NCI-H187 treated with DMSO at 0.1 percent for 48 hours (cell line): ENCODE measurements at regions not wholly inside any gene's neighbourhood (a gene's known extent, or its start where the extent isn't known, plus 50 kb on each side); places are given as distances from the start of the nearest gene placed in this dataset.
A peak's percentile ranks its signal among the peaks of the same experiment; 100 is the strongest.
"Not testable (repeated sequence)": the region's sequence is repeated elsewhere in the genome, so short reads cannot be mapped to it uniquely, and the experiment has no call there.

Experiments
- DNase-seq: peaks from one replicate; lab custom pipeline; 2025; lab: John Stamatoyannopoulos, UW

DNA sequence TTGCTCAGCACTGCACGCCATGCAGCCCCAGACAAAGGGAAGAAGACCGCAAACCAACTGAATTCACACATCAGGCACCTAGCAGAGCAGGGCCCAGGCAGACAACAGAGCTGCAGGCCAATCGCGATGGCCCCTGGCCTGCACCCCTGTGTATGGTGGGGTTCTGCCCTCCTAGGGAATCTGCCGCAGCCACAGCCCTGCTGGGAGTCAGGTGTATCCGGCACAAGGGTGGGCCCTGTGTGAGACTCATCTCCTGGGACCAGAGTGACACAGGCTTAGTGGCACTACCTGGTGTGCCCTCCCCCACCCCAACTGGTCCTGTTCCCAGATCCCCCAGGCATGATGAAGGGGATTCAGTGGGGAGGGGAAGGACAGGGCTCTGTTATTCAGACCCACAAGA, 122.8 kb downstream of the ATPSCKMT start:
- DNase-seq = no peak

DNA sequence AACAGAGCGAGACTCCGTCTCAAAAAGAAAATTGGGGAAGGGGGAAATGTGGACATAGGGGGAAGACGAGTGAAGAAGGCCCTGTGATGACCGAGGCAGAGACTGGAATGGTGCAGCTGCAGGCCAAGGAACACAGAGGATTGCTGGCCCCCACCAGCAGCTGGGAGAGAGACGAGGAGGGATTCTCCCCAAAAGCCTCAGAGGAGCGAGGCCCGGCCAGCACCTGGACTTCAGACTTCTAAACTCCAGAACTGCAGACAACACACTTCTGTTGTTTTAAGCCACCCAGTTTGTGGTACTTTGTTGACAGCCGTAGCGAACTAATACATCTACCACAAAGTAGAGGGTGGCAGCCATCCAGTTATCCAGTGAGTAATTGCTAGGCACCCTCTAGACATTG, 124.6 kb downstream of the ATPSCKMT start:
- DNase-seq = no peak

DNA sequence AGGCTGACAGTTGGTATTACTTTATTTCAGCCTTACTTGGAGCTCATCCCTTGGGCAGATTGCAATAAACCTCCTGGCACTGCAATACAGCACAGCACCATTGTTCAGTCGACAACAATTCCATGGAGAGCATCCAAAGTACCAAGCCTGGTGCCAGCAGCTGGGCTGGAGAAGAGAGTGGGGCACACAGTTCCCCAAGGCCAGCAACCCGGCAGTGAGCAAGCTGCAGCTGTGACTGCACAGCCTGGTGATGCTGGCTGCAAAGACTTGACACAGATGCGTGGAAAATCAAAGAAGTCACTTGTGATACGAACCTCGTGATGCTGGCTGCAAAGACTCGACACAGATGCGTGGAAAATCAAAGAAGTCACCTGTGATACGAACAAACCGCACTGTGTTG, 125.4 kb downstream of the ATPSCKMT start:
- no peak for DNase-seq

DNA sequence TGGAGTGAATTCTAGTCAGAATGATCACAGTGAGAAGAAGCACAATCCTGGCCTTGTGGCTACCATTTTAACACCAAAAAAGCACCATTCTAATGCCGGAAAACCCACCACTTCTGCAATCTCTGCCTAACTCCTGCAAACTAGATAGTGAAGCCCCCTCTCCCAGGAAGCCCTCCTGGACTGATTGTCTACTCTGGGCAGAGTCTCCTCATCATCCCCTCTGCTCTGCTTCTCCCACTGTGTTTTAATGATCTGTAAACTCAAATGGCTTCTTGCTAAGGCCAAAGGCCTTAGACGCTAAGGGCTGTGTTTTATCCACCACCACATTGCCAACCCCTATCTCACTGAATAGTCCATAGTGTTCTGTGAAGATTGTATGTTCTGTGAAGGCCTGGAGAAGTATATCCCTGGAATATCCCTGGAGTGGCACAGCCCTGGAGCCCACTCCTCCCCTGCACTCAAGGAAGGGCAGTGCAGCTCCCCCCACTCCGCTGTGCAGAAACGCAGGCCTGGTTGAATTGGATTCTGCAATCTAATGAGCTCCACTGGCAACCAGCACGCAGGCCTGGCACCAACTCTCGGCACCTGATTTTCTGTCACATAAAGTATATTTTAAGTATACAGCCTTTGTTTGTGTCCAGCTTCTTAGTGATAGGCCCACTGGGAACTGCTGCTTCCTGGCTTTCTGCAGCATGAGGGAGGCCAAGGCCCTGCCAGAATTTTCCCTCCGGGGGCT, 126.3 kb downstream of the ATPSCKMT start:
- no peak for DNase-seq

DNA sequence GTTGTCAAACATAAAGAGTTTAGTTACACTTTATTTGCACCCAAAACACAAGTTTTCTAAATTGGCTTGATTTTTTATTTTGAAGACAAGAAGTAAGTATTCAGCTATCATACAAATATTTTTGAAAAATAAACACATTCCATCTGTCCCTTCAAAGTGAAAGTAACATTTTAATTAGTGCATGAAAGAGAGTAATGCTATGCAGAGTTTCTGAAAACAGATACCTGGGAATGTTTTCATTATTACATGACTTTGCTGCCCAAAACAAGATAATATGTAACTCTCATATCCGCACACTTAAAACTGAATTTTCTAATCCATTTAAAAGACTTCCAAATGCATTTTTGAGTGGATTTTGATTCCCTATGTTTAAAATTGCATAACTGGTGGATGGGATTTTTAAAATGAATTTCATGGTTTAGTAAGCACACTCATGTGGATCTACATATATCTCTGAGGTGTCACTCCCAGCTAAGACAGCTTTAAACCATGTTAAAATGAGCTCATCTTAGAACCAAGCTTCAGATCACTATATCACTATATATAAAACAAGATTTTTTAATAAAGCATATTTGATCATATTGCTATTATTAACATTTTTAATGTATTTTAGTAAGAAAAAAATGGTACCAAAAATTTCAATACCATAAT, 127.5 kb downstream of the ATPSCKMT start:
- no peak for DNase-seq

DNA sequence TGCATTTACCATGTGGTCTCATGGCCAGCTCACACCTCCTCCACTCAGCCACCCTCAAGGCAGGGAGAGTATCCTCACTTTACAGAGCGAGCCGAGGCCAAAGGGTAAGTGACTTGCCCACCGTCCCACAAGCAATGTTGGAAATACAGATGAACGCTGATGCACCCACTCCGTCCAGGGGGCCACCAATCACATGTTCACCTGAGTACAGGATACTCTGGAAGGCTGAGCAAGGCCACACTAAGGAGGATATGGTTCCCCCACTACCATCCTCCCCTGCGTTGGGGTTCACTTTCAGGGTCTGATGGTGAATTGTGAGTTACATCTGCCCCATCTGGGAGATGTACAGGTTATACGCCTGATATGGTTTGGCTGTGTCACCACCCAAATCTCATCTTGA, 128.8 kb downstream of the ATPSCKMT start:
- DNase-seq = no peak

DNA sequence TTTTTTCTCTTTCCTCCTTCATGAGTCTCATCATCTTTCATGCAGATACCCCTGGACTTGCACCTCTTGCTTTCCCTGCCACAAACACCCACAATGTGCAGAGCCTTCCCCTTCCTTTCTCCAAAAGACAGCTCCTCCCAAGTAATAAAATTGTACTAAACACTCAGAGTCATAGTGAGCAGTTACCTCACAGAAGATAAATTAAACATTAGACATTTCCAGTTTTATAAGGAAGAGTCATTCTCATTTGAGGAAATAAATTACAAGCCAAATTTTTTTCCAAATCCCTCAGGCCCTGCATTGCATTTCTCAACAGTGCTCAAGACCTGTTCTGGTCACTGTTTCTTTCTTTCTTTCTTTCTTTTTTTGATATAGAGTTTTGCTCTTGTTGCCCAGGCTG, 131.5 kb downstream of the ATPSCKMT start:
- DNase-seq = no peak

DNA sequence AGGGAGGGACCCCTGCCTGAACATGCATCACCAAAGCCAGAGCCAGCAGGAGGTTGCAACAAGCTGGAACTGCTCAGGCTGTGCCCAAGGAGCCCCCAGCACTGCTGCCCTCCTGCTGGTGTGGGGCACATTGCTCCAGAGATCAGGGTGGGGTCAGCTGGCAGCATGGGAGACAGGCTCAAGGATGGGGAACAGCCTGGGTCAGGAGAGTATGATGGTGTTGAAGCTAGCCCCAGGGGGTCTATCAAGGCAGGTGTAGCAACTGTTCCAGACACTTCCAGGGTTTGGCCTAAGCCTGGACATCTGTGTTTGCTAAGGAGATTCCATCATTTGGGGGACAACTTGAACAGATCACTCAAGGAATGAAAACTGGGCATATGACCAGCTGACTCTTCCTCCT, 133.1 kb downstream of the ATPSCKMT start:
- DNase-seq = no peak

DNA sequence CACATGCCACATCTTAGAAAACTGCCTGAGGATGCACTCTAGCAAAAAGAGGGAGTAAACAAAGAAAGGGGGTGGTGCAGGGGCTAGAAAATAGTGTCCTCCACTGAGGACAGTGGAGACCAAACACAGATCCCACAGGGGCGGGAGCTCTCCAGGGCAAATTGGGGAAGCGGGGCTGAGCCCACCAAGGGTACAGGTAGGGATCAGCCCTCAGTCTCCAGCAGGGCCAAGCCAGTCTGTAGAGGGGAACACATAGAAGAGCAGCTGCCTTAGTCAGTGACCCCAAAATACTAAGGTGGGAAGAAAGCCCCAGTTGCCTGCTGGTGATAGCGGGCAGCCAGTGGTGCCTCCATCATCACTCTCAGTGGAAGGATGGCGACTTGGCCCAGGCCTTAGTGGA, 134.0 kb downstream of the ATPSCKMT start:
- no peak for DNase-seq

DNA sequence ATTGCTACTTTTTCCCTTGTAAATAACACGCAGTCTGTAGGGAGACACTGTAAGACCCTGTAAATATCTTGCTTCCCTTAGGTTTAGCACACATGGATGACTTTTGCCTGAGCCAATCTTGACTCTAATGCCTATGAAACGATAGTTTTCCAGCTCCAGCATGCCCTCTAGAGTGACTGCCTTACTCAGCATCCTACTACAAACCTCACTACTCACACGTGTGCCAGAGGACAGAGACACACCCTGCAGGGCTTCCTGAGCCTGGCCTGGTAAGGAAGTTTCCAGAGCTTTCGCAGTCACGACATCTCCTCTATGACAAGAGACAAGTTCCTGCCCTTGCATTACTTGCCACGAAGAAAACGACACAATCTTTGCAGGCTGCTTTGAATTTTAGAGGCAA, 138.1 kb downstream of the ATPSCKMT start:
- DNase-seq = no peak

DNA sequence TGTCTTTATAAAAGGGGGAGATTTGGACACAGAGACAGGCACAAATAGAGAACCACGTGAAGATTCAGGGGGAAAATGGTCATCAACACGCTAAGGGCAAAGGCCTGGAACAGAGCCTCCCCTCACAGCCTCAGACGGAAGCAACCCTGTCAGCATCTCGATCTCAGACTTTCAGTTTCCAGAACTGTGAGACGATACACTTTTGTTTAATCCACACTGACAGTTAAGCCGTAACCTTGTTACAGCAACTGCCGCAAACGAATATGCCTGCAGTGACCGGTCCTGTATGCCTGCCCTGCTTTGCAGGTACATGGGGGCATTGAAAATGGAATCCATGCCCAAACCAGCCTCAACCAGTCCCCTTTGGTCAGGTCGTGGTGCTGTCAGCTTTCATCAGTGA, 139.5 kb downstream of the ATPSCKMT start:
- DNase-seq = no peak

DNA sequence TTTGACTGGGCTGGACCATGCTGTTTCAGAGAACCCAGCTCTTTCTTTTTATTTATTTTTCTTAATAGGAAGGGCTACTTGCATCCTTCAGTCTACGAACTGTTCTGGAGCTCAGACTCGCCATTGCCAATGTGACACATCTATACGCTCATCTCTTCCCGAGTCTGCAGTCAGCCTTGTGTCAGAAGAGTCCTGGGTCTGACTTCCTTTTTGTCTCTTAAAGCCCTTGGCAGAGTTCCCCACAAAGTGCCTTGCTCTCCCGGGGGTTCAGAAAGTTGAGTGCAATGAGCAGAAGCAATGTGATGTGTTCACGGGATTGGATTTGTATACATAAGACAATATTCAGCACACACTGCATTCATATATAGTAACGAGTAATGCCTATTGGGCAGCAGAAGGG, 140.4 kb downstream of the ATPSCKMT start:
- DNase-seq = no peak

DNA sequence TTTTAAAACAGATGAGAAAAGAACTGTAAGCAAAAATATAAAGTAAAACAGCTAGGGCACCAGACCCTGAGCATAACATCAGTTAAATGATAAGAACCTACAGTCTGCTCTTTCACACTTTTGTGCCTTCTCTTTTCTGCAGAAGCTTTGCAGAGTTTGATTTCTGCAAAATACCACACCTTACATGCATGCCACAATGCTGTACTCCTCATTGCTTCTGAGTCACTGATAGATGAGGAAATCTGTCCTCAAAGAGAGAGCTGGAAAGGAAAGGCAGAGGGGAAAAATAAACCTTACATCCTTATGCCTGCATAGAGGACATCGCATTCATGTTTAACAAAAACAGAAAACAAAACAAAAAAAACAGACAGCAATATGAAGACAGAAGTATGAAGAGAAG, 142.9 kb downstream of the ATPSCKMT start:
- DNase-seq = no peak

DNA sequence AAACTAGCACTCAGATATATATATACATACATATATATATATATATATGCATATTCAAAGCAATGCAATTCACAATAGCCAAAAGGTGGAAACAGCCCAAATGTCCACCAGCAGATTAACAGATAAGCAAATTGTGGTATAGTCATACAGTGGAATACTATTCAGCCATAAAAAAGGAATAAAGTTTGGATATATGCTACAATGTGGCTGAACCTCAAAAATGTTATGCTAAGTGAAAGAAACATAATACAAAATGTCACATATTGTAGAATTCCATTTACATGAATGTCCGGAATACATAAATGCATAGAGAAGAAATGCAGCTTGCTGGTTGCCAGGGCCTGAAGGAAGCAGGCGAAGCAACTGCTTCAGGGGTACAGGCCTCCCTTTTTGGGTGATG, 143.4 kb downstream of the ATPSCKMT start:
- DNase-seq = no peak

DNA sequence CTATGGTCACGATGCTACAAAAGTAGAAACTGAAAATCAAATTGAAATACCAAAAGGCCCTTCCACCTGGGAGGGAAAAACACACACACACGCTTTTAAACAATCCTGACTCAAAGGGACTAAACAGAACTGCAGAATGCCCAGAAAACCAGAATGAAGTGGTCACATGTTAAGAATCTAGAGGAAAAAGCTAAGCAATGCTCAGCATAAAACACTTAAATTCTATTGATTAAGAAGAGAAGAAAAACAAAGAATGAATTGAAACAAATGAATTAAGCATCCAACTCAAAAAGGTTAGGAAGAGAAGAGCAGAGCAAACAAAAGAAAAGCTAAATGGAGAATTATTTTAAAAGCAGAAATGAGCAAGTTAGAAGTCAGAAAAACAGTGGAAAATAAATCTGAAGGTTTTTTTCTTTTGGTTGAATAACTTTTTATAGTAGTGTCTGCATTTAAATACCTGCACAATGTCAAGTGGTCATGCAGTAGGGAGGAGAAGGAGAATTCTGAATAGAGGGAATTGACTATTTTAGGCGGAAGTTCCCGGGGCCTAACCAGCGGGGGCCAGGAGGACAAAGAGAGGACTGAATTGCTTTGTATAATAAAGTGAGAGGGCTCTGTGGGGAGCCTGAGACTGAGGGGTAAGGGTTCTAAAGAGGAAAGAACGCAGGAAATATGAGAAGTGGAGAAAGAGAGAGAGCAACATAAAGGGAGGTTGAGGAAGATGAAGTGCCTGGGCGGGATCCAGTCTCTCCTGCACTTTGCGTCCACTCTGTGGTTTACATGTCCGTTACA, 146.8 kb downstream of the ATPSCKMT start:
- peak; percentile 57 for DNase-seq

DNA sequence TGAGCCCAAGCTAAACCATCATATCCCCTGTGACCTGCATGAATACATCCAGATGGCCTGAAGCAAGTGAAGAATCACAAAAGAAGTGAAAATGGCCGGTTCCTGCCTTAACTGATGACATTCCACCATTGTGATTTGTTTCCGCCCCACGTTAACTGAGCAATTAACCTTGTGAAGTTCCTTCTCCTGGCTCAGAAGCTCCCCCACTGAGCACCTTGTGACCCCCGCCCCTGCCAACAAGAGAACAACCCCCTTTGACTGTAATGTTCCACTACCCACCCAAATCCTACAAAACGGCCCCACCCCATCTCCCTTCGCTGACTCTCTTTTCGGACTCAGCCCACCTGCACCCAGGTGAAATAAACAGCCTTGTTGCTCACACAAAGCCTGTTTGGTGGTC, 147.5 kb downstream of the ATPSCKMT start:
- not testable (repeated sequence) for DNase-seq

DNA sequence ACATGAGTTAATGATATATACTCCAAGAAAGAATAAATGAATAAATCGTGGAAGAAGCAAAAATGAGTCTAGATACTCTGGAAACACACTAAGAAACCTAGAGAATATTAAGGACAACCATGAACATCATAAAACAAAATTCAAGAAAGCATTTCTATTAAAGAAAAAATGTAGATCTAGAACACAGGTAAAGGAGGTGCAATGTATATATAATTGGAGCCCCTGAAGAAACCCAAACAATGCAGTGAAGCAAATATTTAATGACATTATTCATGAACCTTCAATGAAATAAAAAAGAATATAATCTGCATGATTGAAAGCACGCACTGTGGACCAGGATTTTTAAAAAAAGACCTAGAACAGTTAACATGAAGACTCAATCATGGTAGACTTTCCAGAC, 150.1 kb downstream of the ATPSCKMT start:
- DNase-seq = no peak

DNA sequence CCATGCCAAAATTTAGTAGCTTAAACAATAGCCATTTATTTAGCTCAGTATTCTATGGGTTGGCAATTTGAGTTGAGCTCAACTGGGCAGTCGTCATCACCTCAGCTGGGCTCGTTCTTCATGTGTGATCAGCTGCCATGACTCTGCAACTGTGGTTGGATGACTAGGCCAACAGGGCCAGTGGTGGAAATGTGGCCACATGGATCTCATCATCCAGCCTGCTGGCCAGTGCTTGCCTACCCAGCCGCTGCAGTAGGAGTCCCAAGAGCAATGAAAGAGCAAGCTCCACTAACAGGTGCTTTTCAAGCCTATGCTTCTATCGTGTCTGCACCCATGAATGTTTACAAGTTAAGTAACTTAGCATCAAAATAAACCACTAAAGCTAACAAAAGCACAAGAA, 158.0 kb downstream of the ATPSCKMT start:
- no peak for DNase-seq

DNA sequence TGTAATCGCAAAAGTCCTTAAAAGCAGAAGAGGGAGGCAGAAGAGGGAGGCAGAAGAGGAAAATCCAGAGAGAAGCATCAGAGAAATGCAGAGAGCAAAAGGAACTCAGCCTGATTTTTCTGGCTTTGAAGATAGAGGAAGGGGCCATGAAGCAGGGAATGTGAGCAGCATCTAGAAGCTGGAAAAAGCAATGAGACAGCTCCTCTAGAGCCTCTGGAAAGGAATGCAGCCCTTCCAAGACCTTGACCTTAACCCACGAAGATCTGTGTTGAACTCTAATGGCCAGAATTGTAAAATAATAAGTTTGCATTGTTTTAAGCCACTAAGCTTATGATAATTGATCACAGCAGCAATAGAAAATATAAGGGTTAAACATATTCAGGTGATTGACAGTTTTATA, 159.6 kb downstream of the ATPSCKMT start:
- no peak for DNase-seq

DNA sequence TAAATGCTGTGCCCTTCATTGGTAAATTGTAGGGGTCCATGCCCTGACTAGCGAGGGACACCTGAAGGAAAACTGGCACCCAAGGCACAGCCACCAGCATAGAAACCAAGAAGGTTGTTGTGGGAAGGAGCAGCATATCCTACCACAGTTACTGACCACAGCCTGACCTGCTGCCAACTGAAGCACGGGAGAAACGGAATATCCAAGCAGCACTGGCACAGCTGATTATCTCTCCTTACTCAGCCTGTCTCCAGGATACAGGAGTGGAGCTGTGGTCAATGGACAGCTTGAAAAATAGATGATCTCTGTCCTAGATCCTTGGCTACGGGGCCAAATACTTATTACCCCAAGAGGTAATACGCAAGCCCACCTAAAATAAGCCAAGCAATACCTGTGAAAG, 164.5 kb downstream of the ATPSCKMT start:
- DNase-seq = no peak

DNA sequence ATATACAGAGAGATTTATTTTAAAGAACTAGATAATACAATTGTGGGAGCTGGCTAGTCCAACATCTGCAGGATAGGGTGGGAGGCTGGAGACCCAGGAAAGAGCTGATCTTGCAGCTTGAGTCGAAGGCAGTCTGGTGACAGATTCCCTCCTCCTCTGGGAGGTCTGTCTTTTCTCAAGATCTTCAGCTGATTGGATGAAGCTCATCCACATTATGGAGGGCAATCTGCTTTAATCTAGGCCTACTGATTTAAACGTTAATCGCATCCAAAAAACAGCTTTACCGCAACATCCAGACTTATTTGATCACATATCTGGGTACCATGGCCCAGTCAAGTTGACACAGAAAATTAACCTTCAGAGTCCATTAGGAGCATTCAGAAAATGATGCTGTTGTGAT, 168.1 kb downstream of the ATPSCKMT start:
- no peak for DNase-seq

DNA sequence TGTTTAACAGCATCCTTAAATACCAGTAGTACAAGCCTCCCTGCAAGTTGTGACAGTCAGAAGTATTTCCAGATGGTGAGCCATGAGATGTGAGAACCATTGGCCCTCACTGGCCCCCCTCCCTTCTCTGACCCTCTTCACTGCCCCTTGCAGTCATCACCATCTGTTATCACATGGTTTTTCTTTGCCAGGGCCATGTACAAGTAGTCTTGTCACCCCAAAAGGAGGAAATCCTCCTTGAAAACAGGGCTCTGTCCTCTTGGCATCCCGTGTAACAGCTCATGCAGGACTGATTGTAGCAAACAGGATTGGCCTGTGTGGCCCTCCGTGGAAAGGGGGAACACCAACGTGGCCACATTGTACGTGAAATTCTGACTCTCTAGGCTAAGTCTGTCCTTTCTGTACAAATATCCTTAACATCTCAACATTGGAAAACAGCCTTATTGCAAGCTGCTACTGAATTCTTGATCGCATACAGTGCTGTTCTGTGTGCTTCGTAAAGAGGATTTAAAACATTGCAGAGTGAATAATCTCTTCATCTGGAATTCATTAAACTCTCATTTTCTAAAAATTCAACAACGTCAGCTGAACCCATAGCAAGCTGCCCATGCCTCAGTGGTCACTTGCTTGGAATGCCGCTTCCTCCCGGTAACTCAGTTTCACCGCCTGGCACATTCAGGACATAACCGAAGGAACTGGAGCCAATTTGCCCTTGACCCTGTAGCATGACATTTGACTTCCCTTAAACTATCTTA, 171.7 kb downstream of the ATPSCKMT start:
- DNase-seq = no peak
